Parathyroid adenoma (tissue), 2 donors: ENCODE measurements at regions not wholly inside any gene's neighbourhood (a gene's known extent, or its start where the extent isn't known, plus 50 kb on each side); places are given as distances from the start of the nearest gene placed in this dataset.

Source experiments
- H2AFZ ChIP-seq: fragments of 300-600 bp; sonication (generic); one replicate; pipeline ENCODE4 v1.7.0; 2017; ENCODE audit warnings: antibody characterized with exemption, mild to moderate bottlenecking
- H3K27ac ChIP-seq: fragments of 300-600 bp; sonication (generic); one replicate; pipeline ENCODE4 v1.7.0; 2017
- H3K27me3 ChIP-seq: fragments of 300-600 bp; sonication (generic); one replicate; pipeline ENCODE4 v1.7.0; 2017; ENCODE audit warnings: low read length; ENCODE audit not compliant: control insufficient read depth, insufficient read depth
- H3K36me3 ChIP-seq: fragments of 300-600 bp; sonication (generic); one replicate; pipeline ENCODE4 v1.7.0; 2017; ENCODE audit warnings: low read length; ENCODE audit not compliant: control insufficient read depth, insufficient read depth
- H3K4me1 ChIP-seq: fragments of 300-600 bp; sonication (generic); one replicate; pipeline ENCODE4 v1.7.0; 2017; ENCODE audit warnings: control low read depth
- H3K4me2 ChIP-seq: fragments of 300-600 bp; sonication (generic); one replicate; pipeline ENCODE4 v1.7.0; 2017; ENCODE audit warnings: low read length
- H3K4me3 ChIP-seq: fragments of 300-600 bp; sonication (generic); one replicate; pipeline ENCODE4 v1.7.0; 2017; ENCODE audit warnings: low read depth, low read length
- H3K79me2 ChIP-seq: fragments of 300-600 bp; sonication (generic); one replicate; pipeline ENCODE4 v1.7.0; 2017; ENCODE audit warnings: control low read depth
- H3K9ac ChIP-seq: fragments of 300-600 bp; sonication (generic); one replicate; pipeline ENCODE4 v1.7.0; 2017; ENCODE audit warnings: mild to moderate bottlenecking
- H3K9me3 ChIP-seq: fragments of 300-600 bp; sonication (generic); one replicate; pipeline ENCODE4 v1.7.0; 2017; ENCODE audit warnings: low read length; ENCODE audit not compliant: control insufficient read depth
- TF ChIP-seq, protein P1 (sequence below): fragments of 300-600 bp; sonication (generic); IDR thresholded peaks from one replicate; pipeline ENCODE4 v1.7.0; 2017; ENCODE audit warnings: antibody characterized with exemption, mild to moderate bottlenecking
- donor health status: primary hyperparathyroidism.

DNA sequence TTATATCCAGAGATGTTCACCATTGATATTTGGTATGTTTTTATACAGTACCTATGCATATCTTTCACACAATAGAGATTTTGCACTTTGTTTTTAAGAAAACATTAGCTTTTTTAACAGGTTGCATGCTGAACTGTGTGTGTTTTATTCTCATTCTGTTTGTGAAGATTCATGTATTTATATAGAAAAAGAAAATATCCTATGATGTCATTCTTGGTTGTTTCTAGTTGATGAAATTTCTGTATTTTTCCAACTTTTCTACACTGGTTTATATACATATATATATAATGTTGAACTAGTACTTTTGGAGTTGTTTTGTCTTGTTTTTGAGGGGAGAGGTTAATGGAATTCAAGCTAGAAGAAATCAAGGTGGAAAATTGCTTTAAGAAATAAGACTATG, 143.8 kb downstream of the MATN1 start:
- Histone ChIP-seq H3K27ac (no peak overlapping the region), H3K79me2 (no peaks in the 10 kb centered on the region), H2AFZ (no peak overlapping the region), H3K4me1 (no peaks in the 10 kb centered on the region), H3K9me3 (no peaks in the 10 kb centered on the region), H3K4me2 (no peak overlapping the region), H3K27me3 (no peaks in the 10 kb centered on the region), H3K36me3 (no peaks in the 10 kb centered on the region), H3K4me3 (no peak overlapping the region), H3K9ac (no peak overlapping the region)
- TF ChIP-seq, protein P1, sequence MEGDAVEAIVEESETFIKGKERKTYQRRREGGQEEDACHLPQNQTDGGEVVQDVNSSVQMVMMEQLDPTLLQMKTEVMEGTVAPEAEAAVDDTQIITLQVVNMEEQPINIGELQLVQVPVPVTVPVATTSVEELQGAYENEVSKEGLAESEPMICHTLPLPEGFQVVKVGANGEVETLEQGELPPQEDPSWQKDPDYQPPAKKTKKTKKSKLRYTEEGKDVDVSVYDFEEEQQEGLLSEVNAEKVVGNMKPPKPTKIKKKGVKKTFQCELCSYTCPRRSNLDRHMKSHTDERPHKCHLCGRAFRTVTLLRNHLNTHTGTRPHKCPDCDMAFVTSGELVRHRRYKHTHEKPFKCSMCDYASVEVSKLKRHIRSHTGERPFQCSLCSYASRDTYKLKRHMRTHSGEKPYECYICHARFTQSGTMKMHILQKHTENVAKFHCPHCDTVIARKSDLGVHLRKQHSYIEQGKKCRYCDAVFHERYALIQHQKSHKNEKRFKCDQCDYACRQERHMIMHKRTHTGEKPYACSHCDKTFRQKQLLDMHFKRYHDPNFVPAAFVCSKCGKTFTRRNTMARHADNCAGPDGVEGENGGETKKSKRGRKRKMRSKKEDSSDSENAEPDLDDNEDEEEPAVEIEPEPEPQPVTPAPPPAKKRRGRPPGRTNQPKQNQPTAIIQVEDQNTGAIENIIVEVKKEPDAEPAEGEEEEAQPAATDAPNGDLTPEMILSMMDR: no peak

DNA sequence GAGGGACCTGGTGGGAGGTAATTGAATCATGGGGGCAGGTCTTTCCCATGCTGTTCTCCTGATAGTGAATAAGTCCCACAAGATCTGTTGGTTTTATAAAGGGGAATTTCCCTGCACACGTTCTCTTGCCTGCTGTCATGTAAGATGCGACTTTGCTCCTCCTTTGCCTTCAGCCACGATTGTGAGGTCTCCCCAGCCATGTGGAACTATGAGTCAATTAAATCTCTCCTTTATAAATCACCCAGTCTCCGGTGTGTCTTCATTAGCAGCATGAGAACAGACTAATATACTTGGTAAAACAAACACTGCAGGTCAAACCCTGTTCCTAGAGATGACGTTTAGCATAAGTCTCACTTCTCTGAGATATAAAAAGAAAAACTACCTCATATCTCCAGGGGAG, 148.3 kb downstream of the MATN1 start:
- Histone ChIP-seq H3K36me3 (no peaks in the 10 kb centered on the region), H3K4me3 (no peak overlapping the region), H2AFZ (no peak overlapping the region), H3K9me3 (no peaks in the 10 kb centered on the region), H3K4me1 (no peaks in the 10 kb centered on the region), H3K27ac (no peak overlapping the region), H3K4me2 (no peak overlapping the region), H3K79me2 (no peaks in the 10 kb centered on the region), H3K9ac (no peak overlapping the region), H3K27me3 (no peaks in the 10 kb centered on the region)
- TF ChIP-seq, protein P1: no peak

DNA sequence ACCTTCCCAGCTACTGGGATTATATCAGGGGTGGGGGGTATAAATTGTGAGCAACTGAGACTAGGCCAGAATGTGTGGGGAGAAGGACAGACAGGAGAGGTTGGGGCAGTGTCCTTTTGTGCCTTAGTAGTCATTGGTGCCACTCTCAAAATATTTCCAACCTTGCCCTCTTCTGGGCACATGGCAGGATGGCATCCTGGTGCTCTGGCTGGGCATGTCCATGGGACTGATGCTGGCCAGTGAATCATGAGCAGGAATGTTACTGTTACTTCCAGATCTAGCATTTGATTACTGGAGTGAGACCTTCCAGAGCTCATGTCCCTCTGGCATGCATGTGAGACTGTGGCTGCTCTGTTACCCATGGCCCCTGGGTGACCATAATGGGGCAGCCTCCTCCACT, 151.2 kb downstream of the MATN1 start:
- TF ChIP-seq, protein P1: no peak
- Histone ChIP-seq H3K79me2 (no peaks in the 10 kb centered on the region), H3K4me2 (no peak overlapping the region), H3K4me3 (no peak overlapping the region), H3K9ac (no peak overlapping the region), H3K4me1 (no peaks in the 10 kb centered on the region), H2AFZ (no peak overlapping the region), H3K36me3 (no peaks in the 10 kb centered on the region), H3K27me3 (no peaks in the 10 kb centered on the region), H3K9me3 (no peaks in the 10 kb centered on the region), H3K27ac (no peak overlapping the region)

DNA sequence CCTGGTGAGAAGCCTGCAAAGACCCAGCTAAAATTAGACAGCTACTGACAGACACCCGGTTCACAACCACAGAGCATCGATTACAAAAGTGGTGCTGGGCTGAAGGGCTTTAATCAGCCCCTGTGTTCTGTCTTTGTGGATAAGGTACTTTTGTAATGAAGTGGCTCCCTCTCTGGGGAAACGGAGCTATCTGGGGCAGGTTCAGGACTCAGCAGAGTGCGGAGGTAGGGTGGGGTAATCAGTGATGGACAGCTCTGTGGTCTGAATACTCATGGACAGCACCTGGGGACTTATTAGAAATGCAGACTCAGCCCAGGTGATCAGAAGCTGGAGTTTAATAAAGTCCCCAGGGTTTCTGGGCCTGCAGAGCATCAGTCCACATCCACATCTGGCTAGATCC, 152.0 kb downstream of the MATN1 start:
- H3K9ac ChIP-seq: no peak overlapping the region
- no peaks in the 10 kb centered on the region for H3K27me3 ChIP-seq
- no peak overlapping the region for H2AFZ ChIP-seq
- H3K4me2 ChIP-seq: no peak overlapping the region
- H3K36me3 ChIP-seq: no peaks in the 10 kb centered on the region
- H3K79me2 ChIP-seq: no peaks in the 10 kb centered on the region
- H3K4me3 ChIP-seq: no peak overlapping the region
- no peak overlapping the region for H3K27ac ChIP-seq
- no peaks in the 10 kb centered on the region for H3K9me3 ChIP-seq
- TF ChIP-seq, protein P1: no peak
- no peaks in the 10 kb centered on the region for H3K4me1 ChIP-seq

DNA sequence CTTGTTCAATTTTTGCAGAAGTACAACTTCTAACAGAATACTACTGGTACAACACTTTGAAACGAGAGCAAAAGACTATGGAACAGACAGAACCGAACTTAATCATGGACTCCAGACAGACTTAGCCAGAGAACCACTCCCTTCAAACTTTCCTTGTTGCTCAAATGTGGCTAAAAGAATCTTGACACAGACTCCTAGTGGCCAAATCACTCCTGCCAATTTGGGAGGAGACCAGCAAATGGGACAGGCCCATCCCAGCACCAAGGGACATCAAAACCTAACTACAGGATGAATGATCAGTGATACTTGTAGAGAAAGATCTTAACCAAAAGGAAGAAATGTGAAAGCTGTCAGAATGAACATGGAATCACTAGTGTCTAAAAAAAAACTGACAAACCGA, 154.0 kb downstream of the MATN1 start:
- TF ChIP-seq, protein P1: no peak

More for the DNA sequence above, 154.0 kb downstream of the MATN1 start:
- Histone ChIP-seq H3K36me3 (no peaks in the 10 kb centered on the region), H3K9me3 (no peaks in the 10 kb centered on the region), H3K9ac (no peak overlapping the region), H3K27ac (no peak overlapping the region), H2AFZ (no peak overlapping the region), H3K27me3 (no peaks in the 10 kb centered on the region), H3K4me3 (no peak overlapping the region), H3K4me1 (no peaks in the 10 kb centered on the region), H3K79me2 (no peaks in the 10 kb centered on the region), H3K4me2 (no peak overlapping the region)
